Peyer's patch (tissue), 4 donors: ENCODE measurements at regions not wholly inside any gene's neighbourhood (a gene's known extent, or its start where the extent isn't known, plus 50 kb on each side); places are given as distances from the start of the nearest gene placed in this dataset.

ENCODE experiments used
- CTCF ChIP-seq, 6 experiments: fragments of 450-650 bp in 4 of 6; fragments of 200-600 bp in 2 of 6; sonication (generic) in 1 of 6; IDR thresholded peaks; one replicate each; pipeline ENCODE4 v1.5.1; 2017 to 2019; ENCODE audit warnings: antibody characterized with exemption in 6 of 6, mild to moderate bottlenecking in 3 of 6, moderate library complexity in 1 of 6
- POLR2A ChIP-seq, 2 donors: fragments of 450-650 bp; IDR thresholded peaks; one replicate each; pipeline ENCODE4 v1.5.1; 2017; ENCODE audit warnings: antibody characterized with exemption in 2 of 2, mild to moderate bottlenecking in 2 of 2, moderate library complexity in 2 of 2

GRCh38 chr12:74725154-74725553 lies 187.5 kb downstream of the ATXN7L3B start:
- TF ChIP-seq CTCF (IDR thresholded peaks at IDR 0.05) (no peak), POLR2A (IDR thresholded peaks at IDR 0.05) (no peak)
